Bronchial epithelial cell (primary cell): ENCODE measurements at regions not wholly inside any gene's neighbourhood (a gene's known extent, or its start where the extent isn't known, plus 50 kb on each side); places are given as distances from the start of the nearest gene placed in this dataset.
A peak's percentile ranks its signal among the peaks of the same experiment; 100 is the strongest.

ENCODE experiments used
- DNase-seq: peaks from one replicate; pipeline ENCODE4 v3.0.0-alpha.2; 2010; ENCODE audit warnings: low read depth
- FAIRE-seq: peaks from 2 replicates; lab custom pipeline; 2011; peaks lifted over from hg19 to GRCh38; lab: Jason Lieb, UNC
- H3K27me3 ChIP-seq: 2 replicates; pipeline ENCODE4 v1.5.1; 2011; ENCODE audit warnings: low read length; ENCODE audit not compliant: control insufficient read depth, insufficient read depth
- H3K36me3 ChIP-seq: 2 replicates; pipeline ENCODE4 v1.5.1; 2011; ENCODE audit warnings: low read length; ENCODE audit not compliant: control insufficient read depth, insufficient read depth
- H3K4me3 ChIP-seq: 2 replicates; pipeline ENCODE4 v1.5.1; 2011; ENCODE audit warnings: mild to moderate bottlenecking, low read depth, low read length, control low read depth
- CTCF ChIP-seq: IDR thresholded peaks from 2 replicates; pipeline ENCODE4 v1.5.1; 2011; ENCODE audit warnings: mild to moderate bottlenecking, moderate library complexity, low read length, control low read depth, inconsistent platforms; ENCODE audit not compliant: insufficient read depth, severe bottlenecking

- no peak for DNase-seq
- H3K4me3 ChIP-seq = no peak overlapping the region
- no peak for TF ChIP-seq CTCF
- no peaks in the 10 kb centered on the region for H3K36me3 ChIP-seq
- FAIRE-seq = no peak
- no peaks in the 10 kb centered on the region for H3K27me3 ChIP-seq
These were observed 132.9 kb upstream of the DST start for GRCh38 chr6:56775498-56776166.

GRCh38 chr6:56772737-56773184, 130.1 kb upstream of the DST start:
- FAIRE-seq = no peak
- DNase-seq = peak; percentile 92
- no peaks in the 10 kb centered on the region for H3K27me3 ChIP-seq
- TF ChIP-seq CTCF = peak; percentile 23
- H3K4me3 ChIP-seq = no peak overlapping the region
- H3K36me3 ChIP-seq = no peaks in the 10 kb centered on the region

- DNase-seq (no peak), FAIRE-seq (no peak)
- no peaks in the 10 kb centered on the region for H3K36me3 ChIP-seq
- no peak for TF ChIP-seq CTCF
- no peak overlapping the region for H3K4me3 ChIP-seq
- no peaks in the 10 kb centered on the region for H3K27me3 ChIP-seq
These were observed 129.4 kb upstream of the DST start for GRCh38 chr6:56771929-56772607.

GRCh38 chr6:56771189-56771588, 128.5 kb upstream of the DST start:
- Histone ChIP-seq H3K27me3 (no peaks in the 10 kb centered on the region), H3K36me3 (no peaks in the 10 kb centered on the region), H3K4me3 (no peak overlapping the region)
- DNase-seq (peak; percentile 29), FAIRE-seq (no peak)
- no peak for TF ChIP-seq CTCF

GRCh38 chr6:56770011-56770520, 127.4 kb upstream of the DST start:
- DNase-seq (no peak), FAIRE-seq (no peak)
- Histone ChIP-seq H3K4me3 (no peak overlapping the region), H3K36me3 (no peaks in the 10 kb centered on the region), H3K27me3 (no peaks in the 10 kb centered on the region)
- no peak for TF ChIP-seq CTCF
